ENCODE measurements at regions not wholly inside any gene's neighbourhood (a gene's known extent, or its start where the extent isn't known, plus 50 kb on each side); places are given as distances from the start of the nearest gene placed in this dataset.

- no peak for DNase-seq (ENCODE audit: low read depth, low spot score)
- Histone ChIP-seq H3K27me3 (ENCODE audit: control insufficient read depth, insufficient read depth, low read length) (no peaks in the 10 kb centered on the region), H3K9me3 (ENCODE audit: control insufficient read depth, insufficient read depth, low read length) (no peaks in the 10 kb centered on the region), H3K27ac (ENCODE audit: low read length) (no peak overlapping the region), H3K36me3 (ENCODE audit: control insufficient read depth, insufficient read depth, low read length) (no peaks in the 10 kb centered on the region), H3K4me1 (ENCODE audit: control insufficient read depth, insufficient read depth, low read length) (no peaks in the 10 kb centered on the region), H3K4me3 (ENCODE audit: low read length) (no peak overlapping the region)
- WGBS (ENCODE audit: insufficient coverage, insufficient read length) = no CpG with 5 or more reads among the region's 3 CpGs
These were observed 294.9 kb upstream of the TRPC5 start for GRCh38 chrX:112377481-112377880.

- no peak overlapping the region for H3K4me3 ChIP-seq (ENCODE audit: low read length)
- H3K9me3 ChIP-seq (ENCODE audit: control insufficient read depth, insufficient read depth, low read length) = no peaks in the 10 kb centered on the region
- H3K4me1 ChIP-seq (ENCODE audit: control insufficient read depth, insufficient read depth, low read length) = no peaks in the 10 kb centered on the region
- no peak overlapping the region for H3K27ac ChIP-seq (ENCODE audit: low read length)
- no CpG with 5 or more reads among the region's 3 CpGs for WGBS (ENCODE audit: insufficient coverage, insufficient read length)
- H3K27me3 ChIP-seq (ENCODE audit: control insufficient read depth, insufficient read depth, low read length) = no peaks in the 10 kb centered on the region
- DNase-seq (ENCODE audit: low read depth, low spot score) = no peak
- H3K36me3 ChIP-seq (ENCODE audit: control insufficient read depth, insufficient read depth, low read length) = no peaks in the 10 kb centered on the region
These were observed 285.8 kb upstream of the TRPC5 start for GRCh38 chrX:112368371-112368770.

GRCh38 chrX:112367065-112367464 is 284.5 kb upstream of the TRPC5 start:
- peaks cover 2% of the 10 kb centered on the region; the same call in 1 of the 2 replicates for H3K4me1 ChIP-seq (ENCODE audit: control insufficient read depth, insufficient read depth, low read length)
- no peaks in the 10 kb centered on the region for H3K36me3 ChIP-seq (ENCODE audit: control insufficient read depth, insufficient read depth, low read length)
- no peak overlapping the region for H3K27ac ChIP-seq (ENCODE audit: low read length)
- no peaks in the 10 kb centered on the region for H3K9me3 ChIP-seq (ENCODE audit: control insufficient read depth, insufficient read depth, low read length)
- DNase-seq (ENCODE audit: low read depth, low spot score) = no peak
- H3K27me3 ChIP-seq (ENCODE audit: control insufficient read depth, insufficient read depth, low read length) = no peaks in the 10 kb centered on the region
- no peak overlapping the region for H3K4me3 ChIP-seq (ENCODE audit: low read length)
- WGBS (ENCODE audit: insufficient coverage, insufficient read length) = no CpG with 5 or more reads among the region's 1 CpG

- no peak for DNase-seq (ENCODE audit: low read depth, low spot score)
- peaks cover 2% of the 10 kb centered on the region; the same call in 1 of the 2 replicates for H3K4me1 ChIP-seq (ENCODE audit: control insufficient read depth, insufficient read depth, low read length)
- WGBS (ENCODE audit: insufficient coverage, insufficient read length) = no CpG with 5 or more reads among the region's 1 CpG
- no peak overlapping the region for H3K4me3 ChIP-seq (ENCODE audit: low read length)
- H3K9me3 ChIP-seq (ENCODE audit: control insufficient read depth, insufficient read depth, low read length) = no peaks in the 10 kb centered on the region
- no peaks in the 10 kb centered on the region for H3K36me3 ChIP-seq (ENCODE audit: control insufficient read depth, insufficient read depth, low read length)
- no peaks in the 10 kb centered on the region for H3K27me3 ChIP-seq (ENCODE audit: control insufficient read depth, insufficient read depth, low read length)
- no peak overlapping the region for H3K27ac ChIP-seq (ENCODE audit: low read length)
These were observed 277.3 kb upstream of the TRPC5 start for GRCh38 chrX:112359906-112360305.

GRCh38 chrX:112355931-112356330 is 273.4 kb upstream of the TRPC5 start:
- Histone ChIP-seq H3K9me3 (ENCODE audit: control insufficient read depth, insufficient read depth, low read length) (no peaks in the 10 kb centered on the region), H3K36me3 (ENCODE audit: control insufficient read depth, insufficient read depth, low read length) (no peaks in the 10 kb centered on the region), H3K4me3 (ENCODE audit: low read length) (no peak overlapping the region), H3K27me3 (ENCODE audit: control insufficient read depth, insufficient read depth, low read length) (no peaks in the 10 kb centered on the region), H3K4me1 (ENCODE audit: control insufficient read depth, insufficient read depth, low read length) (no peaks in the 10 kb centered on the region), H3K27ac (ENCODE audit: low read length) (no peak overlapping the region)
- DNase-seq (ENCODE audit: low read depth, low spot score) = no peak
- no CpG with 5 or more reads among the region's 2 CpGs for WGBS (ENCODE audit: insufficient coverage, insufficient read length)

GRCh38 chrX:112341598-112341997 is 259.0 kb upstream of the TRPC5 start:
- WGBS (ENCODE audit: insufficient coverage, insufficient read length) = no CpG with 5 or more reads among the region's 2 CpGs
- Histone ChIP-seq H3K27ac (ENCODE audit: low read length) (no peak overlapping the region), H3K36me3 (ENCODE audit: control insufficient read depth, insufficient read depth, low read length) (no peaks in the 10 kb centered on the region), H3K4me1 (ENCODE audit: control insufficient read depth, insufficient read depth, low read length) (no peaks in the 10 kb centered on the region), H3K27me3 (ENCODE audit: control insufficient read depth, insufficient read depth, low read length) (no peaks in the 10 kb centered on the region), H3K9me3 (ENCODE audit: control insufficient read depth, insufficient read depth, low read length) (no peaks in the 10 kb centered on the region), H3K4me3 (ENCODE audit: low read length) (no peak overlapping the region)
- DNase-seq (ENCODE audit: low read depth, low spot score) = no peak

- H3K27ac ChIP-seq (ENCODE audit: low read length) = no peak overlapping the region
- no peak for DNase-seq (ENCODE audit: low read depth, low spot score)
- H3K9me3 ChIP-seq (ENCODE audit: control insufficient read depth, insufficient read depth, low read length) = no peaks in the 10 kb centered on the region
- H3K4me1 ChIP-seq (ENCODE audit: control insufficient read depth, insufficient read depth, low read length) = no peaks in the 10 kb centered on the region
- no peaks in the 10 kb centered on the region for H3K27me3 ChIP-seq (ENCODE audit: control insufficient read depth, insufficient read depth, low read length)
- no CpG with 5 or more reads among the region's 1 CpG for WGBS (ENCODE audit: insufficient coverage, insufficient read length)
- no peak overlapping the region for H3K4me3 ChIP-seq (ENCODE audit: low read length)
- H3K36me3 ChIP-seq (ENCODE audit: control insufficient read depth, insufficient read depth, low read length) = no peaks in the 10 kb centered on the region
These were observed 230.6 kb upstream of the TRPC5 start for GRCh38 chrX:112313201-112313600.

GRCh38 chrX:112306027-112306426 is 223.5 kb upstream of the TRPC5 start:
- no peaks in the 10 kb centered on the region for H3K9me3 ChIP-seq (ENCODE audit: control insufficient read depth, insufficient read depth, low read length)
- WGBS (ENCODE audit: insufficient coverage, insufficient read length) = no CpG with 5 or more reads among the region's 3 CpGs
- no peaks in the 10 kb centered on the region for H3K27me3 ChIP-seq (ENCODE audit: control insufficient read depth, insufficient read depth, low read length)
- no peak overlapping the region for H3K27ac ChIP-seq (ENCODE audit: low read length)
- no peak for DNase-seq (ENCODE audit: low read depth, low spot score)
- H3K4me3 ChIP-seq (ENCODE audit: low read length) = no peak overlapping the region
- H3K4me1 ChIP-seq (ENCODE audit: control insufficient read depth, insufficient read depth, low read length) = no peaks in the 10 kb centered on the region
- no peaks in the 10 kb centered on the region for H3K36me3 ChIP-seq (ENCODE audit: control insufficient read depth, insufficient read depth, low read length)

- no peak overlapping the region for H3K4me3 ChIP-seq (ENCODE audit: low read length)
- no CpG with 5 or more reads among the region's 1 CpG for WGBS (ENCODE audit: insufficient coverage, insufficient read length)
- no peak overlapping the region for H3K27ac ChIP-seq (ENCODE audit: low read length)
These were observed 197.4 kb upstream of the TRPC5 start for GRCh38 chrX:112279940-112280339.

GRCh38 chrX:112270991-112271390 is 188.4 kb upstream of the TRPC5 start:
- no peak overlapping the region for H3K27ac ChIP-seq (ENCODE audit: low read length)
- no peaks in the 10 kb centered on the region for H3K9me3 ChIP-seq (ENCODE audit: control insufficient read depth, insufficient read depth, low read length)
- no peaks in the 10 kb centered on the region for H3K4me1 ChIP-seq (ENCODE audit: control insufficient read depth, insufficient read depth, low read length)
- H3K36me3 ChIP-seq (ENCODE audit: control insufficient read depth, insufficient read depth, low read length) = no peaks in the 10 kb centered on the region
- H3K4me3 ChIP-seq (ENCODE audit: low read length) = no peak overlapping the region
- WGBS (ENCODE audit: insufficient coverage, insufficient read length) = no CpG with 5 or more reads among the region's 2 CpGs
- H3K27me3 ChIP-seq (ENCODE audit: control insufficient read depth, insufficient read depth, low read length) = no peaks in the 10 kb centered on the region
- DNase-seq (ENCODE audit: low read depth, low spot score) = no peak

More at GRCh38 chrX:112279940-112280339, 197.4 kb upstream of the TRPC5 start:
- no peaks in the 10 kb centered on the region for H3K4me1 ChIP-seq (ENCODE audit: control insufficient read depth, insufficient read depth, low read length)
- DNase-seq (ENCODE audit: low read depth, low spot score) = no peak
- no peaks in the 10 kb centered on the region for H3K36me3 ChIP-seq (ENCODE audit: control insufficient read depth, insufficient read depth, low read length)
- H3K9me3 ChIP-seq (ENCODE audit: control insufficient read depth, insufficient read depth, low read length) = no peaks in the 10 kb centered on the region
- no peaks in the 10 kb centered on the region for H3K27me3 ChIP-seq (ENCODE audit: control insufficient read depth, insufficient read depth, low read length)

GRCh38 chrX:112266136-112266535 is 183.6 kb upstream of the TRPC5 start:
- H3K9me3 ChIP-seq (ENCODE audit: control insufficient read depth, insufficient read depth, low read length) = no peaks in the 10 kb centered on the region
- no CpG with 5 or more reads among the region's 2 CpGs for WGBS (ENCODE audit: insufficient coverage, insufficient read length)
- H3K27ac ChIP-seq (ENCODE audit: low read length) = no peak overlapping the region
- H3K36me3 ChIP-seq (ENCODE audit: control insufficient read depth, insufficient read depth, low read length) = no peaks in the 10 kb centered on the region
- no peak for DNase-seq (ENCODE audit: low read depth, low spot score)
- H3K27me3 ChIP-seq (ENCODE audit: control insufficient read depth, insufficient read depth, low read length) = no peaks in the 10 kb centered on the region
- no peak overlapping the region for H3K4me3 ChIP-seq (ENCODE audit: low read length)
- H3K4me1 ChIP-seq (ENCODE audit: control insufficient read depth, insufficient read depth, low read length) = no peaks in the 10 kb centered on the region

Data from iPS DF 6.9 (cell line).